ENCODE measurements at regions not wholly inside any gene's neighbourhood (a gene's known extent, or its start where the extent isn't known, plus 50 kb on each side); places are given as distances from the start of the nearest gene placed in this dataset.

DNA sequence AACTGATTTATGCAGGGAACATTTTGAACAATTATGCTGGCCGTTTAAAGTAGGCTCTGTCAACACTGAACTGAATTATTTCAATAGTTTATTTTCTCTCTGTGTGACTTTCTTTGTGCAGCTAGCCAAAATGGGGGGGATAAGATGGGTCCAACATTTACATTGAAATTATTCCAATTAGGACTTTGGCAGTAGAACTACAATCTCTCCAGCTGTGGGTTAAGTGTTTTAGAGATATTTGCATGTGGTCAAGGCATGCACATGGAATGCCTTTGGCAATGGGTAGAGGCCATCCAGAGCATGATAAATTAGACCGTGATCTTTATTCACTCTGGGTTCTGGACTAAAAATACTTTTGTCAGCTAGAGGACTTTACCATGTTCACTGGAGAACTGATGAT, 107.9 kb upstream of the ELOVL6 start:
- in situ Hi-C loops (cut with HindIII; ENCODE audit: low pct_unique_long_range_greater_than_20kb, low sequenced_read_pairs) = no loop called here

DNA sequence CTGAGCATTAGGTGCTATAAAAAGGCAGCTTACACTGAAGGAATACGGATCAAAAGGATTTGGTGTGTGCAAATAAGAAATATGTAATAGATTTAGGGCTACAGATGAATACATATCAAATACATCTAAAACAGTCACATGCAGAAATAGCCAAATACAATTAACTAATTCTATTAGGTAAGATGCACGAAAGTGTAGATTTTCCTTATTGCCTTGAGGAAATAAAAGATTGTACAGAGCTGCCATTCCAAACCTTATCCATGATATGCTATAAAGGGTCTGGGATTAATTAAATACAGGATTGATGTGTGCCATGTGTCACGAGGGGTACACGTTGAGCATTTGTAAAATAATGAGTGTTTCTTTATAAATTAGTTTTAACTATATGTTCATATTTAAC, 107.0 kb upstream of the ELOVL6 start:
- in situ Hi-C loops (cut with HindIII; ENCODE audit: low pct_unique_long_range_greater_than_20kb, low sequenced_read_pairs) = no loop called here
- DNase-seq (ENCODE audit: low read depth, low spot score) = no peak

More for the DNA sequence above, 107.9 kb upstream of the ELOVL6 start:
- DNase-seq (ENCODE audit: low read depth, low spot score) = peak; percentile 4

DNA sequence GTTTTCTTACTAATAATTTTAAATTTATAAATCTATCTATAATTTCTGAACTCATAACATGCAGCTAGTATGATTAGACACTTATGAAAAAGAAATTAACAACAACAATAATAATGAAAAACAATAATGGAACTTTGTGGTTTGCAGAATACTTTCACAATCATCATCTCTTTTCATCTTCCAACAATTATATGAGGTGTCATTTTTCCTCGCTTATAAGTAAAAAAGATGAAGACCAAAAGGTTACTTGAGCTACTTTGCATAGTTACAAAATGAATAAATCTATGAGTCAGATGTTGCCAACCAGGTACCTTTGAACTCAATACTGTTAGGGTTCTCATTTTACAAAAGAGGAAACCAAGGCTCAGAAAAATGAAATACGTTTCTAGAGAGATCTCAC, 98.5 kb upstream of the ELOVL6 start:
- in situ Hi-C loops (cut with HindIII; ENCODE audit: low pct_unique_long_range_greater_than_20kb, low sequenced_read_pairs) = no loop called here
- no peak for DNase-seq (ENCODE audit: low read depth, low spot score)

DNA sequence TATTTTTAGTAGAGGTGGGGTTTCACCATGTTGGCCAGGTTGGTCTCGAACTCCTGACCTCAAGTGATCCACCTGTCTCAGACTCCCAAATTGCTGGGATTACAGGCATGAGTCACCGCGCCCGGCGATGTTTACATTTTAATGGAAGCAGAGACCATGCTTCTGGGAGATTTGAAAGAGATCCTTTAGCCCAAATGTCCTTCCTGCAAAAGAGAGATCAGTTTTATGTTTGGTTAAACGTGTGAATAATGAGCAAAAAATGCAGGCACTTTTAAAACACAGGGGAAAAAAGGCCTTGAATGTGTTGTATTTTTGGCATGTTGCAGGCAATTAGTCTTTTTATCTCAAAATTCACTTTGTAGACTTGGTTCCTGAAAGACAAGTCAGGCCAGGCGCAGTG, 95.8 kb upstream of the ELOVL6 start:
- in situ Hi-C loops (cut with HindIII; ENCODE audit: low pct_unique_long_range_greater_than_20kb, low sequenced_read_pairs) = no loop called here
- DNase-seq (ENCODE audit: low read depth, low spot score) = no peak

DNA sequence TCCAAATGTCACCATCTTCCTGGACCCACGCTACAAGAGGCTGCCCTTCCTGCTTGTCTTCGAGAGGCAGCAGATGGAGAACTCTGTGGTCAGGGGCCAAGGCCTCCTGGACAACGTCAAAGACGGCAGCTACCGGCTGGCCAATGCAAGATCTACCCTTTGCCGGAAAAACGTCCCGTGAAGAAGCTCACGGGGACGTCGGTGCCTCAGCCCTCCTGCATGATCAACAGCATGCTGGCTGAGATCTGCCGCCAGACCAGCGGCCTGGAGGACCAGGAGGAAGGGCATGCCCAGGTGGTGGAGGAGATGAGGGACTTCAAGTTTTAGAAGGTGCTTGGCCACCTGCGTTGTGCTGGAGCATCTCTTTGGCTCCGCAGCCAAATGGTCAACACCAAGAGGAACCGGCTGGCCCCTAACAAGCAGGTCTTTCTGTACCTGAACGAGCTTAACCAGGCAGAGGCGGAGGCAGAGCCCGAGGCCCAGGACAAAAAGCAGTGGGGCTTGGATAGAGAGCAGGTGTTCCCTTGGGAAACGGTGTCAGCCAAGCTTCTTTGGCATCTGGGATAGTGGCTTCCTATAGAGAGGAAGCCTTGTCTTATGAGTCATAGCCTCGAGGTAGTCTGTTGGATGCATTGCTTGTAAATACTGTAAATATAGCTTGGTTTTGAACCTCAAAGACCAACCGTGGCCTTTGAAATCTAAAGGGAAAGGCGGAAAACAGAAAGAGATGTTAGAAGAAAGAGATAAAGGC, 94.8 kb upstream of the ELOVL6 start:
- in situ Hi-C loops (cut with HindIII; ENCODE audit: low pct_unique_long_range_greater_than_20kb, low sequenced_read_pairs) = no loop called here
- DNase-seq (ENCODE audit: low read depth, low spot score) = no peak

DNA sequence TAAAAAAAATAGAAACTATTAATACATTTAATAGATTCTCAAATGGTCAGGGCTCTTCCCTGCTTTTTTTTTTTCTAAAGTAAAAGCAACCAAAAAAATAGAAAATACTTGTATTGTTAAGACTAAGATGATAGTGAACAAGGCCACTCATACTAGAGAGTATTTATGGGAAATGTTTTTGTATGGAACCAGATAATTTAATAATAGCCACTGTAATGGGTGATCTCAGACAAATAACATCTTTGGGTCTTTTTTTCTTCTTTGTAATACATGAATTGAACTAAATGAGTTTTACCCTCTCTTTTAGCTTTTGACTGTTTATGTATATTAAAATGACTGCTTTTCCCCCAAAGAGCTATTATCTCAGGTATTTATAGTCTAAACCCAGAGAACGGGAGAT, 92.1 kb upstream of the ELOVL6 start:
- in situ Hi-C loops (cut with HindIII; ENCODE audit: low pct_unique_long_range_greater_than_20kb, low sequenced_read_pairs) = no loop called here

DNA sequence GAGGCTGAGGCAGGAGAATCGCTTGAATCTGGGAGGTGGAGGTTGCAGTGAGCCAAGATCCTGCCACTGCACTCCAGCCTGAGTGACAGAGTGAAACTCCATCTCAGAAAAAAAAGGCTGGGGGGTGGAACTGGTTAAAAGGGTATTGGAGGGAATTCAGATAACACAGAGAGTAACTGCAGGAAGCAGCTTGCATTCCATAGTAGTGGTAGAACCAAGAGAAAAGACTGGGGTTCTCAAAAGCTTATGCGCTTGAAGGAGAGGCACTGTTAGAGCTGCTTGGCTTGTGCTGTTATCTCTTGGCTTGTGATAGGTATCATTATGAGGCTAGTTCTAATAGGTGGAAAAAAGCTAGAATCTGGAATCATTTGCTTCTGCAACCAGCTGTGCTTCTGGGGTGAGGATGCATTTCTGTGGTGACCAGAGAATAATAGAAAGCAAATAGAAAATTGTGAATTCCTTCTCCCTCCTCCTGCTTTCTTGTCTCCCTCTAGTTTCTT, 91.2 kb upstream of the ELOVL6 start:
- no peak for DNase-seq (ENCODE audit: low read depth, low spot score)
- in situ Hi-C loops (cut with HindIII; ENCODE audit: low pct_unique_long_range_greater_than_20kb, low sequenced_read_pairs) = no loop called here

More for the DNA sequence above, 92.1 kb upstream of the ELOVL6 start:
- no peak for DNase-seq (ENCODE audit: low read depth, low spot score)

DNA sequence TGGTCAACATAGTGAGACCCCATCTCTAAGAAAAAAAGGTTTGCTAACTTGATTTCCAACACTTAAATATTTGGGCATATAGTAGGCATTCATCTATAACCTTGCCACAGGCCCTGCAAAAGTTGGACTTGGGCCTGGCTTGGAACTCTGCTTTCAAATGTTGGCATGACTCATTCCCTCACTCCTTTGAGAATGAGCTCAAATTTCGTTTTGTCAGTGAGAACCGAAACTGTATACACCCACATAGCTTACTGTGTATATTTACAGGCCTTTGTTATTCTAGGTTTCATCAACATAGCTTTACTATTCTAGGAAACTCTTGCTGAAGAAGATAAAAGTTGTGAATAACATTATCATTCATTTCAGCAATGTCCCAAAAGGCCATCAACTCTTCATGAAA, 88.7 kb upstream of the ELOVL6 start:
- in situ Hi-C loops (cut with HindIII; ENCODE audit: low pct_unique_long_range_greater_than_20kb, low sequenced_read_pairs) = no loop called here
- DNase-seq (ENCODE audit: low read depth, low spot score) = peak; percentile 50

DNA sequence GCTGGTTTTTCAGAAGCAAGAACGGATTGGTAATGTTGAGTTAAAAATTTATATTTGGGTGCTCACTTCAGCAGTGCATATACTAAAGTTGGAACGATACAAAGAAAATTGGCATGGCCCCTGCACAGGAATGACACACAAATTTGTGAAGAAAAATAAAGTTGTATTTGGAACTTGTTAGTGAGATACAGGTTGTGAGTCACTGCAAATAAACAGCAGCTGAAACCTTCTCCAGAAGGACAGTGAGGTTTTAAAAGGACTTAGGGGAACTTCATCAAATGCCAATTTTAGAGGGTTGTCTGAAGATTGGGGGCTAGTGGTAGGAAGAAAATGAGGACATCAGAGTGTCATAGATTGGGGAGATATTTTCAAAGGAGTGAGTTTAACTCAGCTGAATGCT, 79.7 kb upstream of the ELOVL6 start:
- in situ Hi-C loops (cut with HindIII; ENCODE audit: low pct_unique_long_range_greater_than_20kb, low sequenced_read_pairs) = no loop called here
- DNase-seq (ENCODE audit: low read depth, low spot score) = no peak

DNA sequence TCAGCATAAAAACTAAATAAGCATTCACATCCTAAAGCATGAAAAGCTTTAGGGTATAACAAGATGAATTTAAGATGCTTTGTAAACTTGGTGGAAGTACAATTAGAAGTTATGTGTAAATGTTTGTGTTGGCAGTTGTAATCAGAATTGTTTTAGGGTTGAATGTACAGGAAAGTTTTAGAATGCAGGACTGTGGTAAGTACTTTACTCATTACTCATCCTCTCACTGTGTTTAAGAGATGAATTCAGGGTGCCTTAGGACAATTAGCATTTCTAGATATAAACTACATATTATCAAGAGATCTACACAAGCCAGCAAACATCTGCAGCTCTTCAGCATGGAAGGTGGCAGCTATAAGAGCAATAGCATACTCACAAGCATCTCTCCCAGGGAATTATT, 77.5 kb upstream of the ELOVL6 start:
- no peak for DNase-seq (ENCODE audit: low read depth, low spot score)
- in situ Hi-C loops (cut with HindIII; ENCODE audit: low pct_unique_long_range_greater_than_20kb, low sequenced_read_pairs) = no loop called here

DNA sequence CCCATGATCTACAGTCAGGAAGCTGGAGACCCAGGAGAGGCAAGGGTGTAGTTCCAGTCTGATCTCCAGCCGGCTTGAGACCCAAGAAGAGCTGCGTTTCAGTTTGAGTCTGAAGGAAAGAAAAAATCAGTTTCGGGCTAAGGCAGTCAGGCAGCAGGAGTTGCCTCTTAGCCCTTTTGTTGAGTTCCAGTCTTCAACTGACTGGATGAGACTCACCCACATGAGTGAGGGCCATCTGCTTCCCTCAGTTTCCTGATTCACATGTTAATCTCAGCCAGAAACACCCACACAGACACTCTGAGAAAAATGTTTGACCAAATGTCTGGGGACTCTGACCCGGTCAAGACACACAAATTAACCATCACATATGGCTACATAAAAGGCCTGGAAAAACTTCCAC, 73.6 kb upstream of the ELOVL6 start:
- in situ Hi-C loops (cut with HindIII; ENCODE audit: low pct_unique_long_range_greater_than_20kb, low sequenced_read_pairs) = no loop called here
- DNase-seq (ENCODE audit: low read depth, low spot score) = no peak

DNA sequence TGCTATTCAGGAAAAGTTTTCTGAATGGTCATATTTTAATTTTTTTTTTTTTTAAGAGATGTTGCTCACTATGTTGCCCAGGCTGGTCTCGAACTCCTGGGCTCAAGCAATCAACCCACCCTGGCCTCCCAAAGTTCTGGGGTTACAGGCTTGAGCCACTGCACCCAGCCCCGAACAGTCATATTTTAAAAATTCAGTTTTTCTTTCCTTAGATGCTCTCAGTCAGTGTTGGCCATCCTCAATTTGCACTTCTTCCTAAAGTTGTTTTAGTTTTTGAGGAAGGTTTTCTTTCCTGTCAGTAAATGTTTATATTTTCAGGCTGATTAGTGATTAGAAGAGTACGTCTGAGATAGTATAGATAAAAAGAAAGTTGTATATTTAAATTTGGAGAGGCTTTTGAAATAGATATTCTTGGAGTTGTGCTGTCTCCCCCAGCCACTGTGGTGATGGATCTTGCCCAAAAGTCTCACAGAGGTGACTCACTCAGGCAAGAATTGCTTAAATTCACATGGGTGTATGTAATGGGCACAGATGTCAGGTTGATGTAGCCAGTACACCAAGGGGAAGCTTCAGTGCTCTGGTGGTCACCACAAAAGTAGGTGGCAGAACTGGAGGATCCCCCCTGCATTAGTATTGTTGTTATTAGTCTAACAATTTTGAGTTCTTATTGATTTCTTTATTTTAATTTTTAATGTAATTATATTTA, 72.2 kb upstream of the ELOVL6 start:
- in situ Hi-C loops (cut with HindIII; ENCODE audit: low pct_unique_long_range_greater_than_20kb, low sequenced_read_pairs) = no loop called here
- no peak for DNase-seq (ENCODE audit: low read depth, low spot score)

DNA sequence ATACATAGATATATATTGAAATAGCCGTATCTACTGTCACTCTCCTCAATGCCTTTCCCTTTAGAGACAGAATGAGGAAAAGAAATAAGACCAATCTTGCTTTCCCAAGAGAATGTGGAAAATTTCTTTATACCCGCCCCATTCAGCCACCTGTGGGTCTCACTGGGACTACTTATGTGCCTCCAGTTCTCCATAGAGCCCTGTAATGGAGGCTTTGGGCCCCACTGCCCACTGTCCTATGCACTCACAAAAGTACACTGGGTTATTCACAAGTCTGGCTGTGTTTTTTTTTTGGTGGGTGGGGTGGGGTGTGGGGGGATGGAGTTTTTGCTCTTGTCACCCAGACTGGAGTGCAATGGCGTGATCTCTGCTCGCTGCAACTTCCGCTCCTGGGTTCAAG, 70.4 kb upstream of the ELOVL6 start:
- no peak for DNase-seq (ENCODE audit: low read depth, low spot score)
- in situ Hi-C loops (cut with HindIII; ENCODE audit: low pct_unique_long_range_greater_than_20kb, low sequenced_read_pairs) = no loop called here

DNA sequence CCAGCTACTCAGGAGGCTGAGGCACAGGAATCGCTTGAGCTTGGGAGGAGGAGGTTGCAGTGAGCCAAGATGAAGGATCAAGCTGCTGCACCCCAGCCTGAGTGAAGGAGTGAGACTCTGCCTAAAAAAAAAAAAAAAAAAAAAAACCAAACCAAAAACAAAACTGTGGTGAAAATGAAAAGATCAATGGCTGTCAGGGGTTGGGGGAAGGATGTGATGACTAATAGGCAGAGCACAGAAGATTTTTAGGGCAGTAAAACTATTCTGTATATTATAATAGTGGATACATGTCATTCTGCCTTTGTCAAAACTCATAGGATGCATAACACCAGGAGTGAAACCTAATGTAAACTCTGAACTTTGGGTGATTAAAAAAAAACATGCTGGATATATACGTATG, 69.9 kb upstream of the ELOVL6 start:
- no peak for DNase-seq (ENCODE audit: low read depth, low spot score)
- in situ Hi-C loops (cut with HindIII; ENCODE audit: low pct_unique_long_range_greater_than_20kb, low sequenced_read_pairs) = no loop called here

DNA sequence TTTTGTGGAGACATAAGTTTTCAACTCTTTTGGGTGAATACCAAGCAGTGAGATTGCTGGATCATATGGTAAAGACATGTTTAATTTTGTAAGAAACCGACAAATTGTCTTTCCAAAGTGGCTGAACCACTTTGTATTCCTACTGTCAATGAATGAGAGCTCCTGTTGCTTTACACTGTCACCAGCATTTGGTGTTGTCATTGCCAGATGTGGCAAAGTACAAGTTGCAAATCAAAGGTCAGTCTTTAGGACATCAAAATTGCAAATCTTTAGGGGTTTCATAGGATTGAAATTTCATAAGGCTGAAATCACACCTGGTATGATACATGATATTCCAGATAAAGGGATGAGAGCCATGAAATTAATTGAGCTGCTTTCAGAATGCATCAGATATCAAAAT, 67.7 kb upstream of the ELOVL6 start:
- DNase-seq (ENCODE audit: low read depth, low spot score) = no peak
- in situ Hi-C loops (cut with HindIII; ENCODE audit: low pct_unique_long_range_greater_than_20kb, low sequenced_read_pairs) = no loop called here

DNA sequence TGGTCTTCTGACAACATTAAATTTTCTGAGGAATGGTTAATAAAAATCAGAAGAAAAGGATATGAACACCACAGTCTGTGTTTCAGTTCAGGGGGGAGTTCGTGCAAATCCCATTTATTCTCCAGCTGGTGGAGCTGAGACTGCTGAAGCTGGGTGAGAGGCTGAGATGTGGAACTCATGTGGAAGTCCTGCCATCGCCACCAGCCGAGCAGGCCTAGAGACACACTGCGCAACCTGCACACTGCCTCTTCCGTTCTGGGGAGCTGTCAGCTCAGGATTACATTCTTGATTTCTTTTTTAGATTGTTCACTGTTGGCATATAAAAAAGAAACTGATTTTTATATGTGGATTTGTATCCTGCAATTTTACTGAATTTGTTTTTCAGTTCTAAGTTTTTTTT, 66.6 kb upstream of the ELOVL6 start:
- no peak for DNase-seq (ENCODE audit: low read depth, low spot score)
- in situ Hi-C loops (cut with HindIII; ENCODE audit: low pct_unique_long_range_greater_than_20kb, low sequenced_read_pairs) = no loop called here

DNA sequence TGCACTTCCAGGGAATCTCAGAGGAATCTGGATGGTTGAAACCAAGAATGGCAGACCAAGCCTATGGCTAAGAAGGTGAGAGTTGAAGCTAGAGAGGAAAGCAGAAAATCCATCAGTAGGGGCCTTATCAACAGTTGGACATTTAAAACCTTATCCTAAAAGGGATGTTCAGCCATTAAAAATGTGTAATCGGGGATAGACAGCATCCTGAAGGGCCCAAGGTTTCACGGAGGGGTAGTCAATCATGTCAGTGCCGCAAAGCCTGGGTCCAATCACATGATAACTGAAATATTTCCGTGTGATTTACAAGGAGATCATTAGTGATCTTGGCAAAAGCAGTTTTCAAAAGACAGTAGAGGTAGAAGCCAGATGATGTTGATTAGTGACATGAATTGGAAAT, 61.9 kb upstream of the ELOVL6 start:
- in situ Hi-C loops (cut with HindIII; ENCODE audit: low pct_unique_long_range_greater_than_20kb, low sequenced_read_pairs) = no loop called here
- DNase-seq (ENCODE audit: low read depth, low spot score) = no peak

DNA sequence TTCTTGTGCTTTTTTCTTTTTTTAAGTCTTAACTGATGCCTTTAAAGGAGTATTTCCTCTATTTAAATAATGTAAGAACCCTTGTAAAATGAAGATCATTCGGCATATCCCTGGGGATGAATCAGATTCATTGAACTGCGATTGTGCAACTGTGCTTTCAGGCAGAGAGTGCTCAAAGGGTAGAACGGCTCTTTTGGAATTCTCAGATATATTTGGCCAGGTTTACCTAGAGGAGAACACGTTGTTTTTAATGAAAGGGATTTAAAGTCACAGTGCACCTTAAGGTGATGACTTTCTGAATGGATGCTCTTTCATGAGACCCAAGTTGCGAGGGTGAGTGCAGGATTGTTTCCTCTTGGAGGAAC, 51.6 kb upstream of the ELOVL6 start:
- in situ Hi-C loops (cut with HindIII; ENCODE audit: low pct_unique_long_range_greater_than_20kb, low sequenced_read_pairs) = no loop called here
- DNase-seq (ENCODE audit: low read depth, low spot score) = no peak

DNA sequence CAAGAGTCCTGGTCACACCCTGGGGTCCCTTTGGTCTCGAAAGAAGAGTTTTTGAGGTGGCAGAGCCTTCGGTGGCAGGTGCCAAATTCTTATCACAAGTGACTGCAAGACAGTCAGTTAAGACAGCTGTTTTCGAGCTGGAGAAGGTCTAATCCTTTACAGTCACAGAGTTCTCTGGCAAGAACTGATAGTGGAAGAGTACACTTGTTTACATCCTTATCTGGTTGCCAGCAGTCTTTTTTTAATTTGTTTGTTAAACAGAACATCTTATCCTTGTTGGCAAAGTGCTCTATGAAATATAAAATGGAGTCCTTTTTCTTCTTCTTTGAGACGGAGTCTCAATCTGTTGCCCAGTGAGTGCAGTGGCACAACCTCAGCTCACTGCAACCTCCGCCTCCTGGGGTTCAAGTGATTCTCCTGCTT, 50.4 kb upstream of the ELOVL6 start:
- no peak for DNase-seq (ENCODE audit: low read depth, low spot score)
- in situ Hi-C loops (cut with HindIII; ENCODE audit: low pct_unique_long_range_greater_than_20kb, low sequenced_read_pairs) = no loop called here
